ENCODE measurements at regions not wholly inside any gene's neighbourhood (a gene's known extent, or its start where the extent isn't known, plus 50 kb on each side); places are given as distances from the start of the nearest gene placed in this dataset.

GRCh38 chr2:67258122-67258521 lies 139.0 kb upstream of the ETAA1 start:
- Histone ChIP-seq H2AK5ac (ENCODE audit: insufficient read length, low read length) (no peak overlapping the region), H3K27ac (ENCODE audit: insufficient read length, low read depth, low read length) (no peak overlapping the region), H3K27me3 (ENCODE audit: insufficient read depth, low read length) (no peaks in the 10 kb centered on the region; the same call in 1 of the 2 replicates), H3K79me2 (ENCODE audit: insufficient read depth, low read length) (no peaks in the 10 kb centered on the region), H3K56ac (ENCODE audit: insufficient read length, low read depth, low read length) (no peak overlapping the region), H3K9ac (ENCODE audit: extremely low read depth, insufficient read length, low read length) (no peak overlapping the region), H4K8ac (replicated peaks; ENCODE audit: insufficient read length, low read depth, low read length) (no peak overlapping the region), H3K79me1 (ENCODE audit: insufficient read depth, low read depth, low read length, poor library complexity, severe bottlenecking) (no peaks in the 10 kb centered on the region), H3K9me3 (ENCODE audit: control insufficient read depth, low read depth, low read length) (no peaks in the 10 kb centered on the region), H3K23ac (ENCODE audit: insufficient read length, low read depth, low read length) (no peak overlapping the region), H2BK20ac (ENCODE audit: low read depth, low read length, poor library complexity, severe bottlenecking) (no peak overlapping the region), H2BK120ac (ENCODE audit: low read depth, low read length, poor library complexity, severe bottlenecking) (no peak overlapping the region), H3K4me2 (ENCODE audit: insufficient read depth, insufficient read length, low read length) (no peak overlapping the region), H3K4me1 (ENCODE audit: insufficient read depth, low read length) (no peaks in the 10 kb centered on the region), H2BK15ac (ENCODE audit: low read depth, low read length) (no peak overlapping the region), H4K20me1 (ENCODE audit: control insufficient read depth, insufficient read depth, insufficient read length) (no peaks in the 10 kb centered on the region), H3K18ac (ENCODE audit: insufficient read length, low read depth, low read length) (no peak overlapping the region), H3T11ph (ENCODE audit: low read length) (no peak overlapping the region), H2BK12ac (ENCODE audit: insufficient read length, low read depth, low read length) (no peak overlapping the region), H4K5ac (ENCODE audit: insufficient read length, low read depth, low read length) (no peak overlapping the region), H3K4ac (ENCODE audit: low read depth, low read length) (no peak overlapping the region), H4K91ac (ENCODE audit: insufficient read length, low read depth, low read length) (no peak overlapping the region), H2AFZ (ENCODE audit: low read length) (no peak overlapping the region), H2BK5ac (ENCODE audit: insufficient read length, low read length) (no peak overlapping the region), H3K14ac (ENCODE audit: insufficient read depth, low read length) (no peak overlapping the region), H3K23me2 (ENCODE audit: insufficient read length, low read depth, low read length, poor library complexity, severe bottlenecking) (no peaks in the 10 kb centered on the region)
- Mint-ChIP-seq H3K27ac (no peak overlapping the region), H3K9me3 (no peaks in the 10 kb centered on the region), H3K27me3 (ENCODE audit: low read depth) (no peaks in the 10 kb centered on the region), H3K36me3 (ENCODE audit: insufficient read depth in 1 of 3, low read depth in 3 of 3) (no peaks in the 10 kb centered on the region), H3K4me1 (no peaks in the 10 kb centered on the region), H3K4me3 (no peak overlapping the region)
- no CpG with 5 or more reads among the region's 4 CpGs for WGBS (ENCODE audit: extremely low coverage, insufficient read length, low lambda C conversion rate)
- DNase-seq = no peak
- no peak for TF ChIP-seq CTCF (conservative IDR thresholded peaks at IDR 0.05)

All from H9 (cell line).